Urinary bladder (tissue), 3 donors: ENCODE measurements at regions not wholly inside any gene's neighbourhood (a gene's known extent, or its start where the extent isn't known, plus 50 kb on each side); places are given as distances from the start of the nearest gene placed in this dataset.
"Not testable (repeated sequence)": the region's sequence is repeated elsewhere in the genome, so short reads cannot be mapped to it uniquely, and the experiment has no call there.

Experiments
- DNase-seq: peaks from one replicate; pipeline ENCODE4 v3.0.0-alpha.2; 2015; ENCODE audit errors: extremely low spot score
- H3K27ac ChIP-seq: one replicate; pipeline ENCODE4 v1.5.1; 2013; ENCODE audit warnings: low read depth, mild to moderate bottlenecking, moderate library complexity
- H3K36me3 ChIP-seq: one replicate; pipeline ENCODE4 v1.6.1; 2013; ENCODE audit warnings: mild to moderate bottlenecking, moderate library complexity; ENCODE audit not compliant: insufficient read depth
- H3K4me1 ChIP-seq: one replicate; pipeline ENCODE4 v1.6.1; 2013; ENCODE audit warnings: mild to moderate bottlenecking, moderate library complexity; ENCODE audit not compliant: insufficient read depth
- H3K4me3 ChIP-seq: one replicate; pipeline ENCODE4 v1.5.1; 2013; ENCODE audit warnings: low read depth, low read length
- WGBS: extraction: QIAGEN DNeasy Blood & Tissue Kit; methylation state at CpG from one replicate; pipeline ENCODE4 v1.1.7; 2013; 5-methylcytosine and 5-hydroxymethylcytosine counted together
- donor health status: healthy with polysubstance abuse.
- donor health status: healthy.

DNA sequence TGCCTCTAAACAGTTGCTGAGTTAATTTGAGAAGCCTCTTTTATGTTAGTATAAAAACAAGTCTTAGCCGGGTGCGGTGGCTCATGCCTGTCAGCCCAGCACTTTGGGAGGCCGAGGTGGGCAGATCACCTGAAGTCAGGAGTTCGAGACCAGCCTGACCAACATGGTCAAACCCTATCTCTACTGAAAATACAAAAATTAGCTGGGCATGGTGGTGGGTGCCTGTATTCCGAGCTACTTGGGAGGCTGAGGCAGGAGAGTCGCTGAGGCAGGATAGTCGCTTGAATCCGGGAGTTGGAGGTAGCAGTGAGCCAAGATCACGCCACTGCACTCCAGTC is 317.5 kb downstream of the QKI start:
- H3K4me3 ChIP-seq, DNase-seq, H3K27ac ChIP-seq, H3K36me3 ChIP-seq, H3K4me1 ChIP-seq: not testable (repeated sequence)
- WGBS: over 99% methylated on average over 9 of the region's 9 CpGs

- no peak for DNase-seq
- Histone ChIP-seq H3K4me1 (no peaks in the 10 kb centered on the region), H3K4me3 (no peak overlapping the region), H3K36me3 (no peaks in the 10 kb centered on the region), H3K27ac (no peak overlapping the region)
- 92% methylated on average over 10 of the region's 10 CpGs for WGBS
These were observed 316.9 kb downstream of the QKI start for GRCh38 chr6:163731215-163732013.

DNA sequence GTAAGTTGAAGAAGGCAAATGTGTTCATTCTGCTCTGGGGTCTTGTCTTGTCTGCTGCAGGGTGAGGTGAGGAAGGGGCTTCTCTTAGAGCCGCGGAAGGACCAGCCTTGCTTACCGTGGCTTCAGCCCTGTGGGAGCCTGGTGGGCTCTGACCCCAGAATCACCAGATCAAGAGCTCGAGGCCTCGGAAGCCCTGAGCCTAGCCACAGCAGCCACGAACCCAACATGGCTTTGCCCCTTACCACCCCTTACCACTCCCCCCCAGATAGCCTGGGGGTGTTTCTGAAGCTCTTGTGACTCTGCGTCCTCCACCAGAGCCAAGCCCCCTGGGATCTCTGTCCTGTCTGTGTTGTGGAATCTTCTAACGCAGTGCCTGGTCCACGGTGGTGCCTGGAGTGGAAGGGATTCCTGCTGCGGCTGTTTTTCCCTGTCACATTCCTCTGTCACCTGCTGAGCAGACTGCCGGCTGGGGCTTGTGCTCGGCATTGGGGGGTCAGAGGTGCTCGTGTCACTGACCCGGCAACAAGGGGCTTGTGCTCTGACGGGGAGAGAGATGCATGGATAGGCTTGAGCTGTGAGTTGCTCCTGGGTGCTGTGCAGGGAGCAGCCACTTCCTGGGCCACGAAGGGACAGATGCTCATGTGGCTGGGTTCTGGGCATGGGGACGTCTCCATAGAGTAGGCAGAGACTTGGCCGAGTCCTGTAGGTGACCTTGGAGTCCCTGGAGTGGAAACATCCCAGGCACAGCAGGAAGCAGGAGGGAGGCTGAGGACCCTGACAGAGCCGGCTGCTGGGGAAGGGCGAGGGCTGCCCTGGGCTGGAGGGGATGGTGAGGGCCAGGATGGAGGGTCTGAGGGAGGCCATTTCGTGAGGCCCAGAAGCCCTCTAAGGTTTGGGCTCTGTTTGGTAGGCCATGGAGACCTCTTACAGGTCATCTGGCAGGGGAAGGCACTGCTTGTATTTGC is 316.0 kb downstream of the QKI start:
- no peak for DNase-seq
- 93% methylated on average over 21 of the region's 21 CpGs for WGBS

GRCh38 chr6:163729127-163729872 is 314.8 kb downstream of the QKI start:
- no peak for DNase-seq

More for the DNA sequence above, 316.0 kb downstream of the QKI start:
- Histone ChIP-seq H3K36me3 (no peaks in the 10 kb centered on the region), H3K4me3 (no peak overlapping the region), H3K4me1 (no peaks in the 10 kb centered on the region), H3K27ac (no peak overlapping the region)

DNA sequence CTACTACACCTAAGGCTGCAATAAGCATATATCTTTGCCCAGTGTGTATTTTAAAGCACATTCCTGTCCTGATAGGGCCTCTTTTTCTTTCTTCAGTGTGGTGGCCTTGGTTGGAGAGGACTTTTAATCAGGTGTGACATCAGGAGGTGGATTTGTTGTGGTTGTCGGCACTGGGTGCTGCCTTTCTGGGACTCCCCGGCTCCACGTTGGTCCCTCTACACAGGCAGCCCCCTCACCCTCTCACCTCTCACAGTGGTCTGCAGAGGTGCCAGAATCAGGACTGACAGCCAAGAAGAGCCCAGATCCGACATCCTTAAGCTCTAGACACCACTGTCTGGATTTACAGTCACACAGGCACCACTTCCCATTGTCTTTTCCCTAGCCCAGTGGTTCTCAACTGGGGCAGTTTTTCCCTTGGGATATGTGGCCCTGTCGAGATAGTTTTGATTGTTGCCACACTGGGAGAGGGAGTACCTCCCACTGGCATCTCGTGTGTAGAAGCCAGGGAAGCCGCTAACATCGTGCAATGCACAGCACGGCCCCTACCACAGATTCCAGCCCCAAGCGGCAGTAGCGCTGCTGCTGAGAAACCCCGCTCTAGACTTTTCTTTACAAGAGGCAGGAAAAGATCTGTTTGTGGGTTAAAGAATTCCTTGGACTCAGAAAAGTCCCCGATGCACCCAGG is 314.1 kb downstream of the QKI start:
- H3K4me3 ChIP-seq: no peak overlapping the region
- H3K36me3 ChIP-seq: no peaks in the 10 kb centered on the region
- no peak overlapping the region for H3K27ac ChIP-seq
- no peaks in the 10 kb centered on the region for H3K4me1 ChIP-seq
- DNase-seq: no peak
- 84% methylated on average over 13 of the region's 13 CpGs for WGBS

More at GRCh38 chr6:163729127-163729872, 314.8 kb downstream of the QKI start:
- Histone ChIP-seq H3K36me3 (no peaks in the 10 kb centered on the region), H3K4me1 (no peaks in the 10 kb centered on the region), H3K4me3 (no peak overlapping the region), H3K27ac (no peak overlapping the region)
- WGBS: 89% methylated on average over 16 of the region's 16 CpGs

DNA sequence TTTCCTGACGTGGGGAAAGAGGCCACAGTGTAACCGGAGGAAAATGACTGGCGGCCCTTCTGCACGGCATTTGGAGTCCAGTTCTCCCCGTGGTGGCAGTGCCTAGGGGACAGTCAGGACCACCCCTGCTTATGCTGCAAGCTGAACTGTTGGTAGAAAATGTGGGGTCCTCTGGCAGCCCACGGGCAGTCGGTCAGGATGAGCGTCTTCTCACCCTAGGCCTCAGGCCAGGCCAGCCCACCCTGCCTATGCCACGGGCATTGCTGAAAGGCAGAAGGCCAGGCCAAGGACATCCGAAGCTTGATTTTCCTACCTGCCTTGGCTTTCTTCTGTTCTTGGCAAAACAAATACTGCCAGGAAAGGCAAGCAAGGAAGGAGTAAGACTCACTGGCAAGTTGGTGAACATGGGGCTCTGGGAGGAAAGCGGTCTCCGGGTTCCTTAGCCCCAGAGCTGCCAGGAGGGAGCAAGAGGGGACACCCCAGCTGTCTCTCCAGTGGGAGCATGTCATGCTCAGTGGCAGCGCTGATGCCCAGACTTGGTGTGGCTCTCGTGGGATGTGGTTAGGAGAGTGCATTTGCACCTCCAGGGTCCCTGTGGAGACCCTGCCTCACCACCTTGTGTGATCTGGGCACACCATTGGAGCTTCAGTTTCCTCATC is 311.6 kb downstream of the QKI start:
- H3K4me1 ChIP-seq: no peaks in the 10 kb centered on the region
- no peak overlapping the region for H3K4me3 ChIP-seq
- DNase-seq: no peak
- no peaks in the 10 kb centered on the region for H3K36me3 ChIP-seq
- no peak overlapping the region for H3K27ac ChIP-seq
- 88% methylated on average over 14 of the region's 14 CpGs for WGBS

- H3K4me3 ChIP-seq: no peak overlapping the region
- H3K27ac ChIP-seq: no peak overlapping the region
- DNase-seq: no peak
- WGBS: 90% methylated on average over 19 of the region's 19 CpGs
- no peaks in the 10 kb centered on the region for H3K4me1 ChIP-seq
- no peaks in the 10 kb centered on the region for H3K36me3 ChIP-seq
These were observed 310.8 kb downstream of the QKI start for GRCh38 chr6:163725008-163725941.

DNA sequence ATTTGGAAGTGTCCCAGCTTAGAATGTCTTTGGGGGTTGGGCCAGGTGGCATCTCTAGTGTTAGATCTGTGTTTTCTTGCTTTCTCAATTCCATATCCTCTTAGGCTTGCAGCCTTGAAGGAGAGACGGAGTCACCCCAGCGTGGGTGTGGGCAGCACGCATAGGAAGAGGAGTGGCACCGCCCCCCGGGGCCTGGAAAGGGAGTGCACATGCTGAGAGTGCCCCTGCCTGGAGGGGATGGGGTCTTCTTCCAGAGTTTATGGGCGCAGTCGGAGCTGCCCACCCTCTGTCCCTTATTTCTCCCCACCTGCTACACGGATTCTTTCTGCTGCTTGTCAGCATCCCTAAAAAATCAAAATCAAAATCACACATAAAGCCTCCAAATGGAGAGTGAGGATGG is 309.7 kb downstream of the QKI start:
- no peak for DNase-seq
- Histone ChIP-seq H3K4me1 (no peaks in the 10 kb centered on the region), H3K36me3 (no peaks in the 10 kb centered on the region), H3K4me3 (no peak overlapping the region), H3K27ac (no peak overlapping the region)
- WGBS: 87% methylated on average over 8 of the region's 8 CpGs

GRCh38 chr6:163723759-163724158 is 309.2 kb downstream of the QKI start:
- no peaks in the 10 kb centered on the region for H3K4me1 ChIP-seq
- H3K4me3 ChIP-seq: no peak overlapping the region
- 95% methylated on average over 8 of the region's 8 CpGs for WGBS
- H3K36me3 ChIP-seq: no peaks in the 10 kb centered on the region
- H3K27ac ChIP-seq: no peak overlapping the region
- DNase-seq: no peak

DNA sequence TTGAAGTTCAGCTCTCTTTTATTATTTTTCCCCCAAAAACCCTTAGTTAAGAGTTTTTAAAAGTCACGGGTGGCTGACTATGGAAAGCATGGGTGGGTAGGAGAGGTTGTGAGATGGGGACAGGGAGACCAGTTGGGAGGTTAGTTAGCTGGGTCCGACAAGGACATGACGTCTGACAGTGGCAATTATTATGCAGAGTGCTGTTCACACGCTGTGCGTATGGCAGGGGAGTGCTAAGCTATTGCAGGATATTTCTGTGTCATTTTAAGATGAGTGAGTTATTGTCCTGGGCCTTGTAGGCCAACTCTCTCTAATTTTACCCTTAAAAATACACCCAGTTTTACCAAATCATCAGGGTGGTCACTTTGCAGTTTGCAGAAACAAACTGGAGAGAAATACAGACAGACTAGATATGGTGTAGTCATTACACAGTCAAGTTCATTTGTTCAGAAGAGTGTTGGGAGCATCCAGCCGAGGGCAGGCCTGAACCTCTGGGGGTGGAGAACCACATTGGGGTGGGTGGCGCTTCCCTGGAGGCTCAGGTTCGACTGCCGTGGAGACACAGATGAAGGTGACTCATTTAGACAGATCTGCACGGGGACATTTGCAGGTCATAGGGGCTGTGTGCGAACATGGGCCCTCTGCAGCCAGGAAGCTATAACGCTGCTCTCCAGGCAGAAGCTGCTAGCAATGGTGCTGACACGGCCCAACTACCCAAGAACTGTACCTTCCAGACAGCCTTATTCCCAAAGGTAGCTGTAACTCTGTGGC is 307.6 kb downstream of the QKI start:
- no peak for DNase-seq
- WGBS: 88% methylated on average over 13 of the region's 13 CpGs
- H3K4me1 ChIP-seq: no peaks in the 10 kb centered on the region

DNA sequence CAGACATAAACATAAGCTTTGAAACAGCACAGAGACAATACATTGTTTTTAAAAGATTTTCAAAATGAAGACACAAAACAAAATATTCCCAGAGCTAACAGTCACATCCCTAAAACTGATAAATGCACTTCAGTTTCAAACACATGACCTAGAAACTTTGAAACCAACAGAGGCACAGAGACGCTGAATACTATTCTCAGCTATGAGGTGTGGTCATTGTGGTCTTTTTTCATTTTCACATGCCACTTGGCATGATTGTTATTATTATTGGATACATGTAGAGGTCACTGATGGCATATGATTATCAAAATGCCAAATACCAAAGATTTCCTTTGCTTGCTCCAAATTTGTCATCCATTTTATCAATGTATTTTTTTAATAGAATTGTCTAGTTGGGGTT is 306.9 kb downstream of the QKI start:
- no peak overlapping the region for H3K27ac ChIP-seq
- WGBS: 90% methylated on average over 1 of the region's 1 CpG
- no peak overlapping the region for H3K4me3 ChIP-seq
- H3K36me3 ChIP-seq: no peaks in the 10 kb centered on the region
- no peaks in the 10 kb centered on the region for H3K4me1 ChIP-seq
- no peak for DNase-seq

More for the DNA sequence above, 307.6 kb downstream of the QKI start:
- Histone ChIP-seq H3K4me3 (no peak overlapping the region), H3K27ac (no peak overlapping the region), H3K36me3 (no peaks in the 10 kb centered on the region)
